Panc1 (cell line): ENCODE measurements at regions not wholly inside any gene's neighbourhood (a gene's known extent, or its start where the extent isn't known, plus 50 kb on each side); places are given as distances from the start of the nearest gene placed in this dataset.

ENCODE experiments used
- ATAC-seq: fragments of 200-7000 bp; cut with Tn5 transposase; 2 replicates; pipeline ENCODE4 v1.9.1; 2020; ENCODE audit warnings: mild to moderate bottlenecking, moderate library complexity
- BruUV-seq: library from RNA; stranded (reverse); fragments of 400-500 nt; replicated peaks from 2 replicates; lab custom pipeline; 2021; lab: Mats Ljungman, UMichigan
- CTCF ChIA-PET: fragments of 300-600 bp; sonication (Branson Sonifier 250); formaldehyde crosslinking; loops from one replicate; lab custom pipeline; 2022; ENCODE audit warnings: antibody characterized with exemption; lab: Charles Lee
- POLR2A ChIA-PET: fragments of 300-600 bp; sonication (Branson Sonifier 250); formaldehyde crosslinking; loops from one replicate; lab custom pipeline; 2022; ENCODE audit warnings: antibody characterized with exemption; lab: Charles Lee
- DNase-seq: peaks from one replicate; pipeline ENCODE4 v3.0.0-alpha.2; 2010; ENCODE audit warnings: low read depth, low spot score
- H3K27ac ChIP-seq: 2 replicates; pipeline ENCODE4 v1.5.1; 2011; ENCODE audit warnings: mild to moderate bottlenecking, low read length, inconsistent platforms
- H3K27me3 ChIP-seq: fragments of 200-500 bp; sonication (Bioruptor generic); 2 replicates; pipeline ENCODE4 v1.6.0; 2014; ENCODE audit warnings: low read length, inconsistent platforms; ENCODE audit not compliant: control insufficient read depth, insufficient read depth
- H3K36me3 ChIP-seq: fragments of 200-500 bp; sonication (Bioruptor generic); 2 replicates; pipeline ENCODE4 v1.5.1; 2014; ENCODE audit warnings: inconsistent platforms, mild to moderate bottlenecking, low read length, moderate library complexity; ENCODE audit not compliant: control insufficient read depth, insufficient read depth
- H3K4me1 ChIP-seq: 2 replicates; pipeline ENCODE4 v1.5.1; 2011; ENCODE audit warnings: inconsistent platforms, mild to moderate bottlenecking, low read length, moderate library complexity; ENCODE audit not compliant: control insufficient read depth, insufficient read depth
- H3K4me3 ChIP-seq, 2 experiments: 2 replicates each; pipeline ENCODE4 v1.5.1; 2011 to 2012; ENCODE audit warnings: low read depth in 2 of 2, low read length in 2 of 2, mild to moderate bottlenecking in 2 of 2, inconsistent platforms in 1 of 2, moderate library complexity in 1 of 2
- H3K9me3 ChIP-seq: fragments of 200-500 bp; sonication (Bioruptor generic); 2 replicates; pipeline ENCODE4 v1.5.1; 2014; ENCODE audit warnings: low read depth, mild to moderate bottlenecking, inconsistent platforms, low read length, moderate library complexity; ENCODE audit not compliant: control insufficient read depth, insufficient read depth
- POLR2AphosphoS5 ChIP-seq: IDR thresholded peaks from 2 replicates; pipeline ENCODE4 v1.6.1; 2012; ENCODE audit warnings: mild to moderate bottlenecking, low read depth, low read length, moderate library complexity
- REST ChIP-seq, 2 experiments: IDR thresholded peaks; 2 replicates each; pipeline ENCODE4 v1.6.1; 2011 to 2012; ENCODE audit warnings: low read depth in 2 of 2, control low read depth in 1 of 2, low read length in 1 of 2, mild to moderate bottlenecking in 1 of 2, moderate library complexity in 1 of 2; ENCODE audit not compliant: insufficient read depth in 1 of 2
- SIN3A ChIP-seq: IDR thresholded peaks from 2 replicates; pipeline ENCODE4 v1.6.1; 2012; ENCODE audit warnings: low read depth, mild to moderate bottlenecking, low read length, moderate library complexity, borderline replicate concordance; ENCODE audit not compliant: insufficient read depth
- TCF7L2 ChIP-seq: IDR thresholded peaks from 2 replicates; pipeline ENCODE4 v1.6.1; 2011; ENCODE audit warnings: mild to moderate bottlenecking, low read depth, low read length, inconsistent platforms
- in situ Hi-C: cut with HindIII; loops from 2 replicates; pipeline ENCODE4 v1.10.0; 2016; ENCODE audit warnings: low sequenced_read_pairs, low pct_unique_long_range_greater_than_20kb
- intact Hi-C: fragments of 100-400 bp; cut with micrococcal nuclease; formaldehyde crosslinking; loops from one replicate; pipeline ENCODE4 v1.10.0; 2022; ENCODE audit not compliant: unreplicated experiment
- TF ChIP-seq, protein P1 (sequence below): fragments of 450-650 bp; IDR thresholded peaks from 2 replicates; pipeline ENCODE4 v1.5.1; 2017; ENCODE audit warnings: mild to moderate bottlenecking

DNA sequence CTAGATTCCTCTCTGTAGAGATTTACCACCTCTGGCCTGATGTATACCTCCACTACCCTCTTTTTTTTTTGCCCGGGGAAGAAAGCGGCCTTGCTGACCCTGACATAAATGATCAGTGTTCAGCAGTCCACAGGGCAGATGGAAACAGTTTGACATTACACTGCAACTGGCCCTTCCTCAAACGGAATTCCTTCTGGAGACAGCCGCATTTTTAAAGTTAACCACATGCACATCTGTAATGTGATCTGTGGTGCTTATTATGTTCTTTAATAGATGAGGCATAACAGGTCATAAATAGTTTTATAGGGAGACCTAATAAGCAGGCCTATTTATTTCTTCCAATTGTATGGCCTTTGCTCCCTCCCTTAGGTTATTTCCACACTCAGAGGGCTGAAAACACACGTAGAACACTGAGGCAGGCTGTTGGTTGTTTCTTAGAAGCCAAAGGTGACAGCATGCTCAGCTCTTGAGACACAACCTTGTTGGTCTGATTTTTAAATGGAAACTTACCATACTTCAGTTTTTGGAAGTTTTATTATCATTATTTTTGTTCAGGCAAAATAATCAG is 84.0 kb upstream of the APC start:
- H3K36me3 ChIP-seq: no peaks in the 10 kb centered on the region
- DNase-seq (no peak), ATAC-seq (no peak)
- TF ChIP-seq, protein P1, sequence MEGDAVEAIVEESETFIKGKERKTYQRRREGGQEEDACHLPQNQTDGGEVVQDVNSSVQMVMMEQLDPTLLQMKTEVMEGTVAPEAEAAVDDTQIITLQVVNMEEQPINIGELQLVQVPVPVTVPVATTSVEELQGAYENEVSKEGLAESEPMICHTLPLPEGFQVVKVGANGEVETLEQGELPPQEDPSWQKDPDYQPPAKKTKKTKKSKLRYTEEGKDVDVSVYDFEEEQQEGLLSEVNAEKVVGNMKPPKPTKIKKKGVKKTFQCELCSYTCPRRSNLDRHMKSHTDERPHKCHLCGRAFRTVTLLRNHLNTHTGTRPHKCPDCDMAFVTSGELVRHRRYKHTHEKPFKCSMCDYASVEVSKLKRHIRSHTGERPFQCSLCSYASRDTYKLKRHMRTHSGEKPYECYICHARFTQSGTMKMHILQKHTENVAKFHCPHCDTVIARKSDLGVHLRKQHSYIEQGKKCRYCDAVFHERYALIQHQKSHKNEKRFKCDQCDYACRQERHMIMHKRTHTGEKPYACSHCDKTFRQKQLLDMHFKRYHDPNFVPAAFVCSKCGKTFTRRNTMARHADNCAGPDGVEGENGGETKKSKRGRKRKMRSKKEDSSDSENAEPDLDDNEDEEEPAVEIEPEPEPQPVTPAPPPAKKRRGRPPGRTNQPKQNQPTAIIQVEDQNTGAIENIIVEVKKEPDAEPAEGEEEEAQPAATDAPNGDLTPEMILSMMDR: no peak
- TF ChIP-seq SIN3A: no peak
- TF ChIP-seq REST (IDR thresholded peaks at IDR 0.05; ENCODE audit: insufficient read depth in 1 of 2, low read depth in 2 of 2, low read length in 1 of 2): no peak
- no peak for TF ChIP-seq POLR2AphosphoS5
- TF ChIP-seq TCF7L2: no peak
- peaks cover 3% of the 10 kb centered on the region; the same call in 1 of the 2 replicates for H3K27me3 ChIP-seq
- H3K27ac ChIP-seq: no peak overlapping the region
- in situ Hi-C loops: no loop called here
- H3K4me1 ChIP-seq: no peaks in the 10 kb centered on the region
- H3K9me3 ChIP-seq: no peaks in the 10 kb centered on the region
- intact Hi-C loops: no loop called here
- no TSS peak for BruUV-seq
- no peak overlapping the region for H3K4me3 ChIP-seq
- ChIA-PET POLR2A (no interaction called here), CTCF (no interaction called here)

GRCh38 chr5:112655513-112655912 is 82.2 kb upstream of the APC start:
- POLR2A ChIA-PET: no interaction called here
- no peaks in the 10 kb centered on the region for H3K4me1 ChIP-seq
- H3K36me3 ChIP-seq: no peaks in the 10 kb centered on the region
- H3K27ac ChIP-seq: no peak overlapping the region
- CTCF ChIA-PET: no interaction called here
- no peaks in the 10 kb centered on the region for H3K9me3 ChIP-seq
- intact Hi-C loops (no loop called here), in situ Hi-C loops (no loop called here)
- H3K4me3 ChIP-seq: no peak overlapping the region
- DNase-seq (no peak), ATAC-seq (no peak)
- BruUV-seq: no TSS peak
- no peak for TF ChIP-seq SIN3A
- TF ChIP-seq POLR2AphosphoS5: no peak
- no peak for TF ChIP-seq REST (IDR thresholded peaks at IDR 0.05; ENCODE audit: insufficient read depth in 1 of 2, low read depth in 2 of 2, low read length in 1 of 2)
- TF ChIP-seq, protein P1: no peak
- no peak for TF ChIP-seq TCF7L2
- H3K27me3 ChIP-seq: no peaks in the 10 kb centered on the region; the same call in 1 of the 2 replicates
